AG20443 (cell line): ENCODE measurements at regions not wholly inside any gene's neighbourhood (a gene's known extent, or its start where the extent isn't known, plus 50 kb on each side); places are given as distances from the start of the nearest gene placed in this dataset.
A peak's percentile ranks its signal among the peaks of the same experiment; 100 is the strongest.

ENCODE experiments used
- DNase-seq: peaks from one replicate; pipeline ENCODE4 v3.0.0; 2012; ENCODE audit warnings: low spot score, mixed read lengths

- DNase-seq = peak; percentile 33
These were observed 368.4 kb upstream of the IL12A start for GRCh38 chr3:159620281-159620680.

GRCh38 chr3:159620873-159621272 is 367.8 kb upstream of the IL12A start:
- DNase-seq = peak; percentile 73

GRCh38 chr3:159624616-159625015 is 364.0 kb upstream of the IL12A start:
- DNase-seq = no peak

DNA sequence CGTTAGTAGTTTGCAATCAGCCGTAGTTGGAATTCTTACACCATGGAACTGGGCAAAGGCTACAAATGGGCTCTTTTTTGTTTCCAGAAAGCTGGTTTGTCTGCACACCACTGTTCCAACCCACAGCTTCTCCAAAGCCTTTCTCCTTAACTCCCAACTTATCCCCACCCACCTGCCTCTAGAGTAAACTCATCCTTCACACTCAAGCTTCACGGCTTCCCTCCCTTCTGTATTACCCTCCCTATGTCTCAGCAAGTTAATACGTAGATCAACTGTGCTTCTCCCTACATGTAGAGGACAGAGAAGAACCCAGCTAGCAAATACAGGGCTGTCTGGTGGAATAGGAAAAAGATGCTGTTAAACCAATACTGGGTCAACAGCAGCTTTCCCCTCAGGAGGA is 363.0 kb upstream of the IL12A start:
- no peak for DNase-seq

- DNase-seq = no peak
These were observed 362.0 kb upstream of the IL12A start for GRCh38 chr3:159626598-159626997.

DNA sequence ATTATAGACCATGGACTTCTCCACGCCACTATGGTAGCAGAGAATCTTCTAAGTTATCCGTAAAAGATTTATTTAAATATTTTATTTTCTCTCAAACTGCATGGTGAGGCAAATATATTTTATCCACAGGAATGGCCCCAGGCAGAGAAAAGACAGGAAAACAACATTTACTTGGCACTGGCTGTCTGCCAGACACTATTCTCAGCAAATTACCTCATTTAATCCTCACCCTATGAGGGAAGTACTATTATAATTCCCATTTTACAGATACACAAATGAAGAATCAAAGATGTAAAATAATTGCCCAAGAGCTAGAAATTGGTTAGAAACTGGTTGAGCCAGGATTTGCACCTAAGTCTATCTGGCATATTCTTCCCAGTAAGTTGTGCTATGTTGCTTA is 361.4 kb upstream of the IL12A start:
- DNase-seq = no peak

DNA sequence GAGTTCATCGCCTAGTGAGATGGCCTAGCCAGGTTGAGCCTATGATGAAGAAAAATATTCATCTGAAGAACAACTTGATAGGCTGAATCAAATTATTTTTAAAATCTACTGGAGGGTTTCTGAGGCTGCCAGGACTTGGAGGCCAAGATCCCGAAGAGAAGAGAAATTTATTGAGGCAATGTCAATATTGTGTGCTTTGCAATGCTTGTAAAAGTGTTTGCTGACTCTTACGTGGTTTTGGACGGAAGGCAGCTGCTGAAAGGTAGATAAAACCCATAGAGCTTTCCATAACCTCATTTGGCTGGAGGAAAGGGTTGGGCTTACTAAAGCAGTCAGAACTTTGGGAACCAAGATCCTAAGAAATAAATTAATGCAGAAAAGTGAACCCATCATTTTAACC is 361.0 kb upstream of the IL12A start:
- DNase-seq = no peak

- no peak for DNase-seq
These were observed 359.1 kb upstream of the IL12A start for GRCh38 chr3:159629329-159630084.

GRCh38 chr3:159631226-159631625 is 357.4 kb upstream of the IL12A start:
- no peak for DNase-seq

DNA sequence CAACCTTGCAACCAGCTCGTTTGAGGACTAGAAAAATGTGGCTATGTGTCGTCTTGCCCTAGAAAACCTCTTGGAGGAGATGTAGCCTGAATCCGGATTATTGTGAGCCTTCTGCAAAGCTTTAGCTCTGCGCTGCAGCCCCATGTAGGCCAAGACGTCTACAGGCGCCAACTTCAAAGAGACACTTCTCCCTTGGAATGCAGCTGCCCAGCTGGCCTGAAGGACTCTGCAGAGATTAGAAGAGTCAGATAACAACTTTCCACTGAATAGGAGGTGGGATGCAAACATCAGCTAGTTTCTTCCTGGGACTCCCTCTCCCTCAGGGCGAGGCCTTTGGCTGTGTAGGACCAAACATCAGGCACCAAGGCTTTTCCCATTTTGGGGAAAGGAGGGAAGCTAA is 356.5 kb upstream of the IL12A start:
- DNase-seq = no peak

- no peak for DNase-seq
These were observed 355.8 kb upstream of the IL12A start for GRCh38 chr3:159632851-159633250.

DNA sequence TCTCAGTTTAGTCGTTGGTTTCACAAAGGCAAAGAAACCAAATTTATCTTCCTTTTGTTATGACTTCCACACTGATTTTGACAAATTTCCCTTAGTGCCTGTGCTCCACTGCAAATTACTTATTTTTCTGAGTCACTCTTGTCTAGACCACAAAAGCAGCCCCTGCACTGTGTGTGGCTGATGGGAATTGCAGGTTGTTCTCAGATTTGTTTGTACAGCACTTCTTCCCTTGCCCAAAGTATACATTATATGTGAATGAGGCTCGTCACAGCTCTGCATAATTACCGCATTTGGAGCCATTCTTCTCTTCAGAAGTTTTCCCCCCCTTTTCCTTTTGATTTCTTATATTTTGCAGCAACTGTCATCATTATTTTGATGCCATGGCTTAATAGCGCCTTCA is 354.2 kb upstream of the IL12A start:
- DNase-seq = no peak

DNA sequence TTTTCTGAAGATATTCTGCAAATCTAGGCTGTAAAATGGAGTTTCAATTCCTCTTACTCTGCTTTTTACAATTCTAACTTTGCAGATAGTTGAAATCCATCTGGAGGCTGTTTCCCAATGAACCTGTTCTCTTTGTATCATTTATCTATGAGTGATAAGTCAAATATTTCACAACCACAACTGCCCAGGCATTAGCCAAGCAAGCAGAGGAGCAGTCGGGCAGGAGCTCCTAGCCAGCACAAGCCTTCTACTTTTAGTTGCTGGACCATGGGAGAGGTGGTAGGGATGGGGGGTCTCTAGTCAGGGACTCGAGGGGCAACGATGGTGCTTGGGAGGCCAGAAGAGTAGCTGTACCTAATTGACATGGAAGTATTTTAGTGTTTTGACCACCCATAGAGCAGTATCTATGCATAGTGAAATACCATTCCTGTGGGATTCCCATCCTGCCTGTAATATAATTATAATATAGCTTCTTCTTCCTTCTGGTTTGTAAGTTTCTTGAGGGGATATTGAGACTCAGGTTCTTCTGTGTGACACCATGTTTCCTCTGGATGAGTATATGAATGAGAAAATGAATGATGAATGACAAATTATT is 353.5 kb upstream of the IL12A start:
- DNase-seq = no peak

- DNase-seq = peak; percentile 37
These were observed 350.6 kb upstream of the IL12A start for GRCh38 chr3:159637883-159638542.

GRCh38 chr3:159640225-159640624 is 348.4 kb upstream of the IL12A start:
- no peak for DNase-seq

- DNase-seq = no peak
These were observed 345.2 kb upstream of the IL12A start for GRCh38 chr3:159643406-159643805.

- DNase-seq = peak; percentile 62
These were observed 342.8 kb upstream of the IL12A start for GRCh38 chr3:159645874-159646273.

GRCh38 chr3:159649951-159650350 is 338.7 kb upstream of the IL12A start:
- no peak for DNase-seq

DNA sequence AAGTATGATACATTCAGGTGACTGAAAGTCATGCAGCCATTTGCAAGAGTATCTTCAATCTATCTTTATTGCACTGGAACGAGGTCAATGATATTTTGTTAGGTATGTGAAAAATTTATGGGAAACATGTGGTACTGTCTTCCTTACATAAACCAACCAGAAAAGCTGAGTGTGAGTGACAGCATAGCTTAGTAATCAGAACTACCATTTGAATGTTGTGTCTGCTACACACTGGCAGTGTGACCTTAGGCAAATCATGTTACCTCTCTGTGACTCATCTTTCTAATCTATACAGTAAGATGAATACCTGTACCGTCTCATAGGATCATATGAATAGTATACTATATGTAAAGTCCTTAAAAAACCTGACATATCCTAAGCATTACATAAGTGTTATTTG is 337.9 kb upstream of the IL12A start:
- no peak for DNase-seq

DNA sequence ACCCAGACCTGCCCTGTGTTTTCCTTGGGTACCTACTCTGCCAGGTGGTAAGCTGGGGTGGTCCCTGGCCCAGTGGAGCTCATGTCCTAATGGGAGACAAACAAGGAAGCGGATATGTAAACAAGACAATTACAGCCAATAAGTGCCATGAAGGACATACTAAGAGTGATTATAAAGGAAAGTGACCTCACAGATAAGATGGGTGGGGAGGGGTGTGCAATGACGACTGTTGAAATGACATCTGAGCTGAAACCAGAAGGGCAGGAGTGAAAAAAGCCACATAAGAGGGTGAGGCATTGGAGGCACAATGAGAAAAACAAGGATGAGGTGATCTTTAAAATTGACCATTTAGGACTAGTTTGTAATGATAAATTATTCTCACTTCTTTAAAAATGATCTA is 336.2 kb upstream of the IL12A start:
- no peak for DNase-seq

GRCh38 chr3:159654183-159655134 is 334.2 kb upstream of the IL12A start:
- DNase-seq = no peak

DNA sequence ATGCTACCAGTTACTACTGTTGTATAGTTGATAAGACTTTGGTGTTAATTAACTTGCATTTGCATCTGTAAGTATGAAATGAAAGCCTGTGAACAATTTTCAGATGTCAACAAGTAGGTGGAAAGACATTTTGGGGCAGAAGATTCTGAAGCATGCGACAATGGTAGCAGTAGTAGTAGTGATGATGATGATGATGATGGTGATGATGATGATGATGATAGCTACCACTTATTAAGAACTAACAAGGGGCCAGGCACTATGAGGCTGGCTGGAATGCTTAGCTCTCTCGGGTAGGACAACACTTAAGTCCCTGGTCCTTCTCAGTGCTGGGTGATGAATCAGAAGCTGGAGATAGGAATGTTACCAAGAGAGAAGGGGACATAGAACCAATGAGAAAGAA is 333.4 kb upstream of the IL12A start:
- DNase-seq = no peak
